DND-41 (cell line): ENCODE measurements at regions not wholly inside any gene's neighbourhood (a gene's known extent, or its start where the extent isn't known, plus 50 kb on each side); places are given as distances from the start of the nearest gene placed in this dataset.
"Not testable (repeated sequence)": the region's sequence is repeated elsewhere in the genome, so short reads cannot be mapped to it uniquely, and the experiment has no call there.

Experiments
- EZH2 ChIP-seq: IDR thresholded peaks from 3 replicates; pipeline ENCODE4 v1.6.1; 2012; ENCODE audit warnings: borderline replicate concordance, low read depth, mild to moderate bottlenecking, moderate library complexity, low read length, inconsistent platforms; ENCODE audit not compliant: severe bottlenecking
- TF ChIP-seq, protein P1 (sequence below): IDR thresholded peaks from 2 replicates; pipeline ENCODE4 v1.5.1; 2012; ENCODE audit warnings: borderline replicate concordance, low read length, moderate library complexity, mild to moderate bottlenecking; ENCODE audit not compliant: poor library complexity, severe bottlenecking; ENCODE audit errors: extremely low read depth

DNA sequence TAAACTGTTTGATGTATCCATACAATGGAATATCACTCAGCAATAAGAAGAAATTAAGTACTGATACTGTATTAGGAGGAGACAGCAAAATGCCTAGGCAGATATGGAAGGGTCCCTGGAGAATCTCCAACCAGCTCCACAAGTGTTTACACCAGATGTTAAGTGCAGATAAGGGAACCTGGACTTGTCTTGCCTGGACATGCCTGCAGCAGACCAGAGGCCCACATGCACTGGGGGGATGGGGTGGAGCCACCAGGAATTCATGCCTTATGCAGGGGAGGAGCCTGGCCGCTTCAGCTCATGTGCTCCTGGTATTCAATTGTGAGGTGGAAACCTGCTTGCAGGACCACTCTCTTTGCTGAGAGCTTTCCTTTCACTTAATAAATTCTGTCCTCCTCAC, 287.6 kb downstream of the LIPI start:
- TF ChIP-seq, protein P1, sequence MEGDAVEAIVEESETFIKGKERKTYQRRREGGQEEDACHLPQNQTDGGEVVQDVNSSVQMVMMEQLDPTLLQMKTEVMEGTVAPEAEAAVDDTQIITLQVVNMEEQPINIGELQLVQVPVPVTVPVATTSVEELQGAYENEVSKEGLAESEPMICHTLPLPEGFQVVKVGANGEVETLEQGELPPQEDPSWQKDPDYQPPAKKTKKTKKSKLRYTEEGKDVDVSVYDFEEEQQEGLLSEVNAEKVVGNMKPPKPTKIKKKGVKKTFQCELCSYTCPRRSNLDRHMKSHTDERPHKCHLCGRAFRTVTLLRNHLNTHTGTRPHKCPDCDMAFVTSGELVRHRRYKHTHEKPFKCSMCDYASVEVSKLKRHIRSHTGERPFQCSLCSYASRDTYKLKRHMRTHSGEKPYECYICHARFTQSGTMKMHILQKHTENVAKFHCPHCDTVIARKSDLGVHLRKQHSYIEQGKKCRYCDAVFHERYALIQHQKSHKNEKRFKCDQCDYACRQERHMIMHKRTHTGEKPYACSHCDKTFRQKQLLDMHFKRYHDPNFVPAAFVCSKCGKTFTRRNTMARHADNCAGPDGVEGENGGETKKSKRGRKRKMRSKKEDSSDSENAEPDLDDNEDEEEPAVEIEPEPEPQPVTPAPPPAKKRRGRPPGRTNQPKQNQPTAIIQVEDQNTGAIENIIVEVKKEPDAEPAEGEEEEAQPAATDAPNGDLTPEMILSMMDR: not testable (repeated sequence)
- not testable (repeated sequence) for TF ChIP-seq EZH2
